OCI-LY1 (cell line): ENCODE measurements at regions not wholly inside any gene's neighbourhood (a gene's known extent, or its start where the extent isn't known, plus 50 kb on each side); places are given as distances from the start of the nearest gene placed in this dataset.

Source experiments
- CTCF ChIP-seq: fragments of 200-600 bp; sonication (generic), shearing (Covaris generic); IDR thresholded peaks from 2 replicates; pipeline ENCODE4 v1.5.1; 2017; ENCODE audit warnings: mild to moderate bottlenecking, antibody characterized with exemption, low read length, moderate library complexity, mixed read lengths
- EZH2 ChIP-seq: fragments of 200-600 bp; sonication (generic), shearing (Covaris generic); IDR thresholded peaks from 2 replicates; pipeline ENCODE4 v1.8.0; 2017; ENCODE audit warnings: borderline replicate concordance, mixed run types, mild to moderate bottlenecking, antibody characterized with exemption, low read length, moderate library complexity, mixed read lengths

- TF ChIP-seq CTCF, result no peak
- TF ChIP-seq EZH2, result no peak
Observed at GRCh38 chr3:151962352-151962751, 88.9 kb downstream of the SUCNR1 start.
